Astrocyte (in vitro differentiated cells and primary cell): ENCODE measurements at regions not wholly inside any gene's neighbourhood (a gene's known extent, or its start where the extent isn't known, plus 50 kb on each side); places are given as distances from the start of the nearest gene placed in this dataset.

Experiments
- EZH2 ChIP-seq: IDR thresholded peaks from 2 replicates; pipeline ENCODE4 v1.6.1; 2012; ENCODE audit warnings: mild to moderate bottlenecking, low read length, inconsistent platforms; ENCODE audit not compliant: insufficient read depth
- TF ChIP-seq, protein P1 (sequence below): IDR thresholded peaks from 2 replicates; pipeline ENCODE4 v1.5.1; 2011; ENCODE audit warnings: low read depth, mild to moderate bottlenecking, inconsistent platforms, low read length, moderate library complexity; ENCODE audit not compliant: insufficient read depth

DNA sequence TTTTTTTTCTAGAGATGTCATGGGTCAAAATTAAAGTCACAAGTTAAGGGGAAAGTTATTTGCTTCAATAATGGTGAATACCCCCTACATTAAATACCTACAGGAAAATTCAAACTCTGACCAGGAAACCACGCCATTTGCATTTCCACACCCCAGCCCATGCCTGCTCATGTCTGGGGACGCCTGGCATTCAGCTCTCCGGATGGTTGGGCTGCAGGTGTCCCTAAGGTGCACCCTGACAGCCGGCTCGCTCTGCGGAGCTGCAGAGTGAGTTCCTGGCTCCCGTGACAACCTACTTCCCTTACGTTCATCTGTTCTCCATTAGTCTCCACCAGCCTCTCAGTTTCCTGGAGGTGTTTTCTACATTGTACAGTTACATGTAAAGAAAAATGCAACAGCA lies 122.7 kb upstream of the RIOK3 start:
- TF ChIP-seq, protein P1, sequence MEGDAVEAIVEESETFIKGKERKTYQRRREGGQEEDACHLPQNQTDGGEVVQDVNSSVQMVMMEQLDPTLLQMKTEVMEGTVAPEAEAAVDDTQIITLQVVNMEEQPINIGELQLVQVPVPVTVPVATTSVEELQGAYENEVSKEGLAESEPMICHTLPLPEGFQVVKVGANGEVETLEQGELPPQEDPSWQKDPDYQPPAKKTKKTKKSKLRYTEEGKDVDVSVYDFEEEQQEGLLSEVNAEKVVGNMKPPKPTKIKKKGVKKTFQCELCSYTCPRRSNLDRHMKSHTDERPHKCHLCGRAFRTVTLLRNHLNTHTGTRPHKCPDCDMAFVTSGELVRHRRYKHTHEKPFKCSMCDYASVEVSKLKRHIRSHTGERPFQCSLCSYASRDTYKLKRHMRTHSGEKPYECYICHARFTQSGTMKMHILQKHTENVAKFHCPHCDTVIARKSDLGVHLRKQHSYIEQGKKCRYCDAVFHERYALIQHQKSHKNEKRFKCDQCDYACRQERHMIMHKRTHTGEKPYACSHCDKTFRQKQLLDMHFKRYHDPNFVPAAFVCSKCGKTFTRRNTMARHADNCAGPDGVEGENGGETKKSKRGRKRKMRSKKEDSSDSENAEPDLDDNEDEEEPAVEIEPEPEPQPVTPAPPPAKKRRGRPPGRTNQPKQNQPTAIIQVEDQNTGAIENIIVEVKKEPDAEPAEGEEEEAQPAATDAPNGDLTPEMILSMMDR: no peak
- no peak for TF ChIP-seq EZH2
